Activated CD4-positive, alpha-beta T cell treated with anti-CD3 and anti-CD28 coated beads, Interleukin-2, Interleukin-4, amounts not matched to agents 100 ng/mL and 50 ng/mL, durations not matched to agents 16 hours and 8 hours (primary cell): ENCODE measurements at regions not wholly inside any gene's neighbourhood (a gene's known extent, or its start where the extent isn't known, plus 50 kb on each side); places are given as distances from the start of the nearest gene placed in this dataset.

Source experiments
- DNase-seq: peaks from one replicate; pipeline ENCODE4 v3.0.0-alpha.2; 2020; ENCODE audit warnings: low spot score

GRCh38 chr12:30507576-30507975 lies 188.1 kb downstream of the IPO8 start:
- no peak for DNase-seq

GRCh38 chr12:30506411-30506810 lies 189.3 kb downstream of the IPO8 start:
- no peak for DNase-seq

GRCh38 chr12:30501718-30502117 lies 194.0 kb downstream of the IPO8 start:
- no peak for DNase-seq

GRCh38 chr12:30500532-30500931 lies 195.1 kb downstream of the IPO8 start:
- DNase-seq = no peak

- DNase-seq = no peak
Observed at GRCh38 chr12:30485230-30485890, 210.3 kb downstream of the IPO8 start.

GRCh38 chr12:30484658-30485057 lies 211.0 kb downstream of the IPO8 start:
- no peak for DNase-seq

- no peak for DNase-seq
Observed at GRCh38 chr12:30482650-30483049, 213.0 kb downstream of the IPO8 start.

- DNase-seq = no peak
Observed at GRCh38 chr12:30473274-30473673, 222.4 kb downstream of the IPO8 start.

- no peak for DNase-seq
Observed at GRCh38 chr12:30466093-30466585, 229.5 kb downstream of the IPO8 start.

- no peak for DNase-seq
Observed at GRCh38 chr12:30463636-30464035, 232.0 kb downstream of the IPO8 start.

- no peak for DNase-seq
Observed at GRCh38 chr12:30462249-30462648, 233.4 kb downstream of the IPO8 start.

GRCh38 chr12:30461026-30461615 lies 234.5 kb downstream of the IPO8 start:
- DNase-seq = no peak

GRCh38 chr12:30458453-30458852 lies 237.2 kb downstream of the IPO8 start:
- DNase-seq = no peak

- DNase-seq = no peak
Observed at GRCh38 chr12:30457621-30458289, 237.9 kb downstream of the IPO8 start.

- DNase-seq = no peak
Observed at GRCh38 chr12:30450872-30451271, 244.8 kb downstream of the IPO8 start.

GRCh38 chr12:30450226-30450625 lies 245.4 kb downstream of the IPO8 start:
- no peak for DNase-seq

- DNase-seq = no peak
Observed at GRCh38 chr12:30448038-30448437, 247.6 kb downstream of the IPO8 start.

GRCh38 chr12:30447061-30447750 lies 248.5 kb downstream of the IPO8 start:
- DNase-seq = no peak

GRCh38 chr12:30442461-30442860 lies 253.2 kb downstream of the IPO8 start:
- no peak for DNase-seq

GRCh38 chr12:30440826-30441602 lies 254.7 kb downstream of the IPO8 start:
- DNase-seq = no peak

- DNase-seq = no peak
Observed at GRCh38 chr12:30439201-30439600, 256.5 kb downstream of the IPO8 start.

GRCh38 chr12:30438601-30439041 lies 257.0 kb downstream of the IPO8 start:
- DNase-seq = no peak
